Heart right ventricle (tissue), 16 donors: ENCODE measurements at regions not wholly inside any gene's neighbourhood (a gene's known extent, or its start where the extent isn't known, plus 50 kb on each side); places are given as distances from the start of the nearest gene placed in this dataset.
"Not testable (repeated sequence)": the region's sequence is repeated elsewhere in the genome, so short reads cannot be mapped to it uniquely, and the experiment has no call there.

Experiments used
- ATAC-seq, 8 donors: fragments of 200-7000 bp; cut with Tn5 transposase; one replicate each; pipeline ENCODE4 v1.9.1; 2020; ENCODE audit warnings: mild to moderate bottlenecking in 8 of 8, moderate library complexity in 8 of 8, moderate number of reproducible peaks in 1 of 8
- DNase-seq, 2 donors: peaks; one replicate each; pipeline ENCODE4 v3.0.0-alpha.2; 2020
- H3K27ac ChIP-seq, 10 donors: fragments of 200-600 bp; sonication (generic) in 2 of 10; one replicate each; pipeline versions ENCODE4 v1.5.0 to v1.8.0; 2020 to 2022; ENCODE audit warnings: mild to moderate bottlenecking in 3 of 10
- H3K27me3 ChIP-seq, 7 donors: fragments of 200-600 bp; one replicate each; pipeline ENCODE4 v1.8.0; 2021 to 2022; ENCODE audit warnings: mild to moderate bottlenecking in 2 of 7
- H3K36me3 ChIP-seq, 9 donors: fragments of 200-600 bp; sonication (generic) in 1 of 9; one replicate each; pipeline versions ENCODE4 v1.5.0 to v1.8.0; 2020 to 2022; ENCODE audit warnings: mild to moderate bottlenecking in 2 of 9
- H3K4me1 ChIP-seq, 9 donors: fragments of 200-600 bp; sonication (generic) in 1 of 9; one replicate each; pipeline versions ENCODE4 v1.5.0 to v1.8.0; 2020 to 2022; ENCODE audit warnings: mild to moderate bottlenecking in 4 of 9
- H3K4me3 ChIP-seq, 10 donors: fragments of 200-600 bp; sonication (generic) in 2 of 10; one replicate each; pipeline versions ENCODE4 v1.5.0 to v1.8.0; 2020 to 2022; ENCODE audit warnings: mild to moderate bottlenecking in 7 of 10, moderate library complexity in 2 of 10
- H3K9me3 ChIP-seq, 11 donors: fragments of 200-600 bp in 10 of 11; sonication (generic) in 2 of 11; one replicate each; pipeline versions ENCODE4 v1.5.0 to v1.8.0; 2013 to 2022; ENCODE audit warnings: mild to moderate bottlenecking in 2 of 11, control low read depth in 1 of 11, moderate library complexity in 1 of 11
- CTCF ChIP-seq, 9 donors: fragments of 200-600 bp; sonication (generic) in 2 of 9; IDR thresholded peaks; one replicate each; pipeline versions ENCODE4 v1.5.0 to v1.8.0; 2021 to 2022; ENCODE audit warnings: antibody characterized with exemption in 9 of 9, mild to moderate bottlenecking in 5 of 9, moderate library complexity in 1 of 9
- WGBS, 2 donors: extraction: QIAGEN DNeasy Blood & Tissue Kit; methylation state at CpG; one replicate each; pipeline ENCODE4 v1.1.7; 2013; ENCODE audit warnings: inconsistent platforms in 1 of 2; 5-methylcytosine and 5-hydroxymethylcytosine counted together
- intact Hi-C, 10 donors: fragments of 100-400 bp; cut with DNase I; formaldehyde crosslinking; loops; one replicate each; pipeline versions ENCODE4 v1.11.1 to v1.14.2; 2022
- donor health status: Arrhythmogenic right ventricular cardiomyopathy.
- donor health status: ischemic (EF 13 %, LVEDD 7.1; RV severe dilation, severe dysfunction).
- donor health status: healthy with polysubstance abuse.
- donor health status: DM: no; HTN: yes; CAD: no.
- donor health status: DM: no; HTN: no; CAD: no.
- donor health status: ischemic (EF 25% LVEDD 6.9; RV normal size, moderate dysfunction).
- donor health status: ischemic (EF 25% LVEDD 5.7; RV mildly dilated, moderate dysfunction).
- donor health status: healthy.
- donor health status: DM: yes; HTN: yes; CAD: no.
- donor health status: Ischemic cardiomyopathy.
- donor health status: ischemic (EF 35%, LVEDD 5.7; RV mildly dilated, moderate dysfunction).
- donor health status: nonischemic (EF 11% LVEDD 7.7; RV severe dilation, severe dysfunction).
- donor health status: DM: yes; HTN: yes; CAD: no.
- donor health status: PGD.
- donor health status: ischemic (EF 29% LVEDD 5.4; RV normal size, mild dysfunction).
- donor health status: nonischemic (EF 23%, LVEDD 6.1; RV moderate dilation, normal function).

GRCh38 chr2:63723709-63724108 lies 118.0 kb upstream of the UGP2 start:
- WGBS, 2 donors, result 82 to 95% methylated on average over 1 of the region's 1 CpG
- Histone ChIP-seq H3K27me3 (no peaks in the 10 kb centered on the region), H3K36me3 (no peaks in the 10 kb centered on the region), H3K27ac (no peak overlapping the region), H3K4me3 (no peak overlapping the region), H3K4me1 (no peaks in the 10 kb centered on the region), H3K9me3 (no peaks in the 10 kb centered on the region)
- DNase-seq (no peak), ATAC-seq (no peak)
- no peak for TF ChIP-seq CTCF (IDR thresholded peaks at IDR 0.05)
- intact Hi-C loops, result no loop called here

GRCh38 chr2:63725212-63725611 lies 116.5 kb upstream of the UGP2 start:
- H3K9me3 ChIP-seq, H3K27me3 ChIP-seq, H3K4me3 ChIP-seq, H3K4me1 ChIP-seq, DNase-seq, ATAC-seq, intact Hi-C loops, H3K27ac ChIP-seq, H3K36me3 ChIP-seq: not testable (repeated sequence)
- 96 to 97% methylated on average over 1 of the region's 1 CpG for WGBS, 2 donors

GRCh38 chr2:63729362-63729761 lies 112.3 kb upstream of the UGP2 start:
- no peaks in the 10 kb centered on the region for H3K36me3 ChIP-seq
- no peaks in the 10 kb centered on the region for H3K27me3 ChIP-seq
- H3K4me3 ChIP-seq, result no peak overlapping the region
- ATAC-seq (no peak), DNase-seq (no peak)
- 88 to 91% methylated on average over 1 of the region's 1 CpG for WGBS, 2 donors
- no peaks in the 10 kb centered on the region for H3K4me1 ChIP-seq
- intact Hi-C loops, result no loop called here
- no peak overlapping the region for H3K27ac ChIP-seq
- no peak for TF ChIP-seq CTCF (IDR thresholded peaks at IDR 0.05)
- no peaks in the 10 kb centered on the region for H3K9me3 ChIP-seq

GRCh38 chr2:63729831-63730230 lies 111.9 kb upstream of the UGP2 start:
- Histone ChIP-seq H3K4me1 (no peaks in the 10 kb centered on the region), H3K27me3 (no peaks in the 10 kb centered on the region), H3K27ac (no peak overlapping the region), H3K4me3 (no peak overlapping the region), H3K36me3 (no peaks in the 10 kb centered on the region), H3K9me3 (no peaks in the 10 kb centered on the region)
- WGBS, 2 donors, result 88% methylated on average over 2 of the region's 2 CpGs
- intact Hi-C loops, result no loop called here
- ATAC-seq (no peak), DNase-seq (no peak)
- TF ChIP-seq CTCF (IDR thresholded peaks at IDR 0.05), result no peak

GRCh38 chr2:63734510-63734909 lies 107.2 kb upstream of the UGP2 start:
- Histone ChIP-seq H3K4me1 (peaks cover 0 to 23% (median 15%) of the 10 kb centered on the region in 9 donors), H3K36me3 (no peaks in the 10 kb centered on the region), H3K27me3 (no peaks in the 10 kb centered on the region), H3K9me3 (peaks cover 0 to 6% (median 0%) of the 10 kb centered on the region in 11 donors), H3K4me3 (no peak overlapping the region), H3K27ac (no peak overlapping the region)
- no peak for DNase-seq
- 86 to 91% methylated on average over 1 of the region's 1 CpG for WGBS, 2 donors
- intact Hi-C loops, result no loop called here
- ATAC-seq, result no peak
- TF ChIP-seq CTCF (IDR thresholded peaks at IDR 0.05), result no peak
